ENCODE measurements at regions not wholly inside any gene's neighbourhood (a gene's known extent, or its start where the extent isn't known, plus 50 kb on each side); places are given as distances from the start of the nearest gene placed in this dataset.
A peak's percentile ranks its signal among the peaks of the same experiment; 100 is the strongest.

DNA sequence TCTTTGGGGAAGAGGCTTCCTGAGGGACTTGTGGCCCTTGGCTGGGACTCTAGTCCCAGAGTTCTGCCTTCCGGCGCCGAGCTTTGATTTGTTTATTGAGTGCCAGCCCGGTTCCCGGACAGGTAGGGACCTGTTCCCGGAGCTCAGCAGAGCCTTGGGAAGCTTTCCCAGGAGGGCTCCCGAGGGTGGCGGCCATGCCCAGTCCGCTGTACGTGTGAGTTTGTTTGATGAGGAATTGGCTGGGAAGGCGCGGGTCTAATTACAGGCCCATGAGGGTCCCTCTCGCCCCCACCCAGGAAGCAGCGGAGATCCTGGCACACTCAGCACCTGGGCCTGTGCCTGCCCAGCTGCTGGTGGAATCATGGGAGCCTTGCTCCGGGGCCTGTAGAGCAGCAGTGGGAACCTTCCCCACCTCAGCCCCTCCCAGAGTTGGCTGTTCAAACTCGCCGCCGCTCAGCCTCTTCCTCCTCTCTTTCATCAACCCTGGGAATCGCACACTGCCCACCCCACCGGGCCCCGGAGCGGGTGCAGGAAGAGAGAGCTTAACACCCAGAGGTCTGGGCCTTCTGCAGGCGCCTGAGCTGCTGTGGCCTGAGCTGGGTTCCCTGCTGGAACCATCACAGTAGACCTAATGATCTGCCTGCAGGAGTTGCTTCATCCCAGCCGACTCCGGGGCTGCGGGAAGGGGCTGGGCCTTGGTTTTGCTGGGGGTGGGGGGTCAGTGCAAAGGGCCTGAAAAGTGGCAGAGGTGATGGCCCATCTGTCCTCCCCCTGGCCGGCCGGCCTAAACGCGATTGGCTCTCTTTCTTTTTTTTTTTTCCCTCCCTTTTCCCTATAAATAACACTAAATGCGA is 313.7 kb downstream of the SEC14L1 start:
- CTCF ChIA-PET, result interaction anchor here (0.6 to 1.3 kb wide), 2 partner anchors 46 to 933 kb away, joined by 4 to 5 read pairs; no protein-coding TSS in a partner anchor

DNA sequence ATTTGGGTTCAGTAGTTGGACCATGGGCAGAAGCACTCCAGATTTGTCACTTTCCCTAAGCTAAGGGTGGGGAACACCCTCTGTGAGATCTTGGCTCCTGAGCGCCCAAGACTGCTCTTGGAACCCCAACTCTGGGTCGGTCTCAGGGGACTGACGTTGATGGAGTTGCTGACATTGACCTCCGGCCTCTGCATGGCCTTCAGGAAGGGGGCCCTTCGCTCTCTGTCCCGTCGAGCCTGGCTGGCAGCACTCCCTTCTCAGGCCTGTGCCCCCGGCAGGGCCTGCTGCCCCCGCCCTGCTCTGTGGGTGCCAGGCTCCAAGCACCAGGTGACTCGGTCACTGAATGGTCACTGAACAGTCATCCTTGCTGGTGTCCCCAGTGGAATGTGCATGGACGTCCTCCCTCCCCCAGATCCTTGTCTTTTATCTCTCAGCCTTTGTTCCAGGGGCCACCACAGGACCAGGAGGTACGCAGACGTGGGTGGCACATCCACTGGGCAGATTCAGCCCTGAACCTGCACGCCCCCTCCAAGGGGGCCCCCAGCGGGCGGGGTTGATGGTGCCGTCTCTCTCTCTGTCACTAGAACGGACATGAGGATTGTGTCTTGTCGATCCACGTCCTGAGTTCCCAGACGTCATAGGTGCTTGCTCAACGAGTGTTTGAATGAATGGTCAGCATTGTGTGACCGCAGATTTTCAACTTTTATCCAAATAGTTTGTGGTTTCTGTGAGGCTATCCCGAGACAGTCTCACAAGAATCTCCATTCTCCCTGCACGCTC is 314.5 kb downstream of the SEC14L1 start:
- TF ChIP-seq ZNF140 (tag by site-specific recombination; IDR thresholded peaks at IDR 0.05) (no peak), ZFHX2 (tag by site-specific recombination; conservative IDR thresholded peaks at IDR 0.05) (0 out of 2 replicates have a peak, but pooled peaks have one; percentile 20), GLIS2 (tag by site-specific recombination; IDR thresholded peaks at IDR 0.05) (peak; percentile 26; the same call in 1 of the 2 replicates)
- Histone ChIP-seq H3K4me1 (ENCODE audit: control insufficient read depth, insufficient read depth, low read length) (peaks cover 7% of the 10 kb centered on the region), H3K36me3 (ENCODE audit: control insufficient read depth in 2 of 2, insufficient read depth in 1 of 2, low read length in 2 of 2) (no peaks in the 10 kb centered on the region), H3K9me3 (ENCODE audit: control insufficient read depth, insufficient read depth, low read depth, low read length) (no peaks in the 10 kb centered on the region), H3K4me3 (ENCODE audit: low read depth, low read length) (no peak overlapping the region), H3K27ac (ENCODE audit: extremely low read depth, low read depth, low read length) (no peak overlapping the region)
- ChIA-PET POLR2A (no interaction called here), CTCF (no interaction called here)

More for the DNA sequence above, 313.7 kb downstream of the SEC14L1 start:
- H3K4me3 ChIP-seq (ENCODE audit: low read depth, low read length), result no peak overlapping the region
- H3K36me3 ChIP-seq (ENCODE audit: control insufficient read depth in 2 of 2, insufficient read depth in 1 of 2, low read length in 2 of 2), result no peaks in the 10 kb centered on the region
- POLR2A ChIA-PET, result interaction anchor here (1.1 kb wide), 1 partner anchor 33 kb away, joined by 3 read pairs; no protein-coding TSS in a partner anchor
- H3K9me3 ChIP-seq (ENCODE audit: control insufficient read depth, insufficient read depth, low read depth, low read length), result no peaks in the 10 kb centered on the region
- H3K4me1 ChIP-seq (ENCODE audit: control insufficient read depth, insufficient read depth, low read length), result peaks cover 10% of the 10 kb centered on the region
- no peak for TF ChIP-seq HOXD13 (CRISPR knock-in tag; IDR thresholded peaks at IDR 0.05; ENCODE audit: borderline replicate concordance)
- TF ChIP-seq ZNF202 (tag by site-specific recombination; IDR thresholded peaks at IDR 0.05; ENCODE audit: borderline replicate concordance), result no peak
- no peak for TF ChIP-seq ZNF266 (tag by site-specific recombination; IDR thresholded peaks at IDR 0.05; ENCODE audit: low read depth)
- TF ChIP-seq ZIC2 (tag by site-specific recombination; IDR thresholded peaks at IDR 0.05), result 0 out of 2 replicates have a peak, but pooled peaks have one; percentile 13
- no peak overlapping the region for H3K27ac ChIP-seq (ENCODE audit: extremely low read depth, low read depth, low read length)

DNA sequence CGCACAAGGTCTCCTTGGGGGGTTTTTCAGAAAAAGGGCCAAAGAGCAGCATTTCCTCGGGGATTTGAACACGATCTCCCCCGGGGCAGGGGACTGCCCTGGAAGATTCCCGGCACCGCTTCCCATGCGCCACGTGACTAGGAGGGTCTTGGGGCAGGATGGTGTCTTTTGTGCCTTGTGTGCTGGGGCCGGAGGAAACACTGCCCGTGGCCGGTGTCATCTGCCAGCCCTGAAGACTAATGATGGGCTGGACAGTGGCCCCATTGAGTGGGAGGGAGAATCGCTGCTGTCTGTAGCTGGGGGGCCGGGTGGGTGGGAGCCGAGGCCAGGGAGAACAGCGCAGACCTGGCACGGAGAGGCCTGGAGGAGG is 315.1 kb downstream of the SEC14L1 start:
- no peaks in the 10 kb centered on the region for H3K36me3 ChIP-seq (ENCODE audit: control insufficient read depth in 2 of 2, insufficient read depth in 1 of 2, low read length in 2 of 2)
- ChIA-PET CTCF (no interaction called here), POLR2A (no interaction called here)
- no peaks in the 10 kb centered on the region for H3K9me3 ChIP-seq (ENCODE audit: control insufficient read depth, insufficient read depth, low read depth, low read length)
- H3K27ac ChIP-seq (ENCODE audit: extremely low read depth, low read depth, low read length), result no peak overlapping the region
- no peak overlapping the region for H3K4me3 ChIP-seq (ENCODE audit: low read depth, low read length)
- H3K4me1 ChIP-seq (ENCODE audit: control insufficient read depth, insufficient read depth, low read length), result peaks cover 2% of the 10 kb centered on the region
- no peak for TF ChIP-seq ZNF366 (tag by site-specific recombination; conservative IDR thresholded peaks at IDR 0.05)
- TF ChIP-seq, protein P1, sequence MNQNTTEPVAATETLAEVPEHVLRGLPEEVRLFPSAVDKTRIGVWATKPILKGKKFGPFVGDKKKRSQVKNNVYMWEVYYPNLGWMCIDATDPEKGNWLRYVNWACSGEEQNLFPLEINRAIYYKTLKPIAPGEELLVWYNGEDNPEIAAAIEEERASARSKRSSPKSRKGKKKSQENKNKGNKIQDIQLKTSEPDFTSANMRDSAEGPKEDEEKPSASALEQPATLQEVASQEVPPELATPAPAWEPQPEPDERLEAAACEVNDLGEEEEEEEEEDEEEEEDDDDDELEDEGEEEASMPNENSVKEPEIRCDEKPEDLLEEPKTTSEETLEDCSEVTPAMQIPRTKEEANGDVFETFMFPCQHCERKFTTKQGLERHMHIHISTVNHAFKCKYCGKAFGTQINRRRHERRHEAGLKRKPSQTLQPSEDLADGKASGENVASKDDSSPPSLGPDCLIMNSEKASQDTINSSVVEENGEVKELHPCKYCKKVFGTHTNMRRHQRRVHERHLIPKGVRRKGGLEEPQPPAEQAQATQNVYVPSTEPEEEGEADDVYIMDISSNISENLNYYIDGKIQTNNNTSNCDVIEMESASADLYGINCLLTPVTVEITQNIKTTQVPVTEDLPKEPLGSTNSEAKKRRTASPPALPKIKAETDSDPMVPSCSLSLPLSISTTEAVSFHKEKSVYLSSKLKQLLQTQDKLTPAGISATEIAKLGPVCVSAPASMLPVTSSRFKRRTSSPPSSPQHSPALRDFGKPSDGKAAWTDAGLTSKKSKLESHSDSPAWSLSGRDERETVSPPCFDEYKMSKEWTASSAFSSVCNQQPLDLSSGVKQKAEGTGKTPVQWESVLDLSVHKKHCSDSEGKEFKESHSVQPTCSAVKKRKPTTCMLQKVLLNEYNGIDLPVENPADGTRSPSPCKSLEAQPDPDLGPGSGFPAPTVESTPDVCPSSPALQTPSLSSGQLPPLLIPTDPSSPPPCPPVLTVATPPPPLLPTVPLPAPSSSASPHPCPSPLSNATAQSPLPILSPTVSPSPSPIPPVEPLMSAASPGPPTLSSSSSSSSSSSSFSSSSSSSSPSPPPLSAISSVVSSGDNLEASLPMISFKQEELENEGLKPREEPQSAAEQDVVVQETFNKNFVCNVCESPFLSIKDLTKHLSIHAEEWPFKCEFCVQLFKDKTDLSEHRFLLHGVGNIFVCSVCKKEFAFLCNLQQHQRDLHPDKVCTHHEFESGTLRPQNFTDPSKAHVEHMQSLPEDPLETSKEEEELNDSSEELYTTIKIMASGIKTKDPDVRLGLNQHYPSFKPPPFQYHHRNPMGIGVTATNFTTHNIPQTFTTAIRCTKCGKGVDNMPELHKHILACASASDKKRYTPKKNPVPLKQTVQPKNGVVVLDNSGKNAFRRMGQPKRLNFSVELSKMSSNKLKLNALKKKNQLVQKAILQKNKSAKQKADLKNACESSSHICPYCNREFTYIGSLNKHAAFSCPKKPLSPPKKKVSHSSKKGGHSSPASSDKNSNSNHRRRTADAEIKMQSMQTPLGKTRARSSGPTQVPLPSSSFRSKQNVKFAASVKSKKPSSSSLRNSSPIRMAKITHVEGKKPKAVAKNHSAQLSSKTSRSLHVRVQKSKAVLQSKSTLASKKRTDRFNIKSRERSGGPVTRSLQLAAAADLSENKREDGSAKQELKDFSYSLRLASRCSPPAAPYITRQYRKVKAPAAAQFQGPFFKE (tag by site-specific recombination; IDR thresholded peaks at IDR 0.05; ENCODE audit: borderline replicate concordance), result no peak
- TF ChIP-seq, protein P2, sequence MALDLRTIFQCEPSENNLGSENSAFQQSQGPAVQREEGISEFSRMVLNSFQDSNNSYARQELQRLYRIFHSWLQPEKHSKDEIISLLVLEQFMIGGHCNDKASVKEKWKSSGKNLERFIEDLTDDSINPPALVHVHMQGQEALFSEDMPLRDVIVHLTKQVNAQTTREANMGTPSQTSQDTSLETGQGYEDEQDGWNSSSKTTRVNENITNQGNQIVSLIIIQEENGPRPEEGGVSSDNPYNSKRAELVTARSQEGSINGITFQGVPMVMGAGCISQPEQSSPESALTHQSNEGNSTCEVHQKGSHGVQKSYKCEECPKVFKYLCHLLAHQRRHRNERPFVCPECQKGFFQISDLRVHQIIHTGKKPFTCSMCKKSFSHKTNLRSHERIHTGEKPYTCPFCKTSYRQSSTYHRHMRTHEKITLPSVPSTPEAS (tag by site-specific recombination; IDR thresholded peaks at IDR 0.05), result no peak
- TF ChIP-seq, protein P3, sequence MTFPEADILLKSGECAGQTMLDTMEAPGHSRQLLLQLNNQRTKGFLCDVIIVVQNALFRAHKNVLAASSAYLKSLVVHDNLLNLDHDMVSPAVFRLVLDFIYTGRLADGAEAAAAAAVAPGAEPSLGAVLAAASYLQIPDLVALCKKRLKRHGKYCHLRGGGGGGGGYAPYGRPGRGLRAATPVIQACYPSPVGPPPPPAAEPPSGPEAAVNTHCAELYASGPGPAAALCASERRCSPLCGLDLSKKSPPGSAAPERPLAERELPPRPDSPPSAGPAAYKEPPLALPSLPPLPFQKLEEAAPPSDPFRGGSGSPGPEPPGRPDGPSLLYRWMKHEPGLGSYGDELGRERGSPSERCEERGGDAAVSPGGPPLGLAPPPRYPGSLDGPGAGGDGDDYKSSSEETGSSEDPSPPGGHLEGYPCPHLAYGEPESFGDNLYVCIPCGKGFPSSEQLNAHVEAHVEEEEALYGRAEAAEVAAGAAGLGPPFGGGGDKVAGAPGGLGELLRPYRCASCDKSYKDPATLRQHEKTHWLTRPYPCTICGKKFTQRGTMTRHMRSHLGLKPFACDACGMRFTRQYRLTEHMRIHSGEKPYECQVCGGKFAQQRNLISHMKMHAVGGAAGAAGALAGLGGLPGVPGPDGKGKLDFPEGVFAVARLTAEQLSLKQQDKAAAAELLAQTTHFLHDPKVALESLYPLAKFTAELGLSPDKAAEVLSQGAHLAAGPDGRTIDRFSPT (tag by site-specific recombination; IDR thresholded peaks at IDR 0.05), result no peak
- TF ChIP-seq, protein P4, sequence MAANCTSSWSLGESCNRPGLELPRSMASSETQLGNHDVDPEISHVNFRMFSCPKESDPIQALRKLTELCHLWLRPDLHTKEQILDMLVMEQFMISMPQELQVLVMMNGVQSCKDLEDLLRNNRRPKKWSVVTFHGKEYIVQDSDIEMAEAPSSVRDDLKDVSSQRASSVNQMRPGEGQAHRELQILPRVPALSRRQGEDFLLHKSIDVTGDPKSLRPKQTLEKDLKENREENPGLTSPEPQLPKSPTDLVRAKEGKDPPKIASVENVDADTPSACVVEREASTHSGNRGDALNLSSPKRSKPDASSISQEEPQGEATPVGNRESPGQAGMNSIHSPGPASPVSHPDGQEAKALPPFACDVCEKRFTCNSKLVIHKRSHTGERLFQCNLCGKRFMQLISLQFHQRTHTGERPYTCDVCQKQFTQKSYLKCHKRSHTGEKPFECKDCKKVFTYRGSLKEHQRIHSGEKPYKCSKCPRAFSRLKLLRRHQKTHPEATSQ (tag by site-specific recombination; IDR thresholded peaks at IDR 0.05), result no peak
- no peak for TF ChIP-seq SALL2 (tag by site-specific recombination; IDR thresholded peaks at IDR 0.05; ENCODE audit: borderline replicate concordance)
- no peak for TF ChIP-seq ZNF223 (tag by site-specific recombination; IDR thresholded peaks at IDR 0.05)
- TF ChIP-seq ZBTB21 (tag by site-specific recombination; IDR thresholded peaks at IDR 0.05), result no peak
- no peak for TF ChIP-seq ZNF112 (tag by site-specific recombination; IDR thresholded peaks at IDR 0.05)
